GM18868 (cell line): ENCODE measurements at regions not wholly inside any gene's neighbourhood (a gene's known extent, or its start where the extent isn't known, plus 50 kb on each side); places are given as distances from the start of the nearest gene placed in this dataset.

ENCODE experiments used
- ATAC-seq: cut with Tn5 transposase; IDR thresholded peaks from one replicate; pipeline ENCODE4 v1.9.1; 2021; ENCODE audit warnings: mild to moderate bottlenecking, moderate library complexity; ENCODE audit not compliant: unreplicated experiment

- no peak for ATAC-seq
These were observed 142.7 kb downstream of the VAPA start for GRCh38 chr18:10056506-10056905.

DNA sequence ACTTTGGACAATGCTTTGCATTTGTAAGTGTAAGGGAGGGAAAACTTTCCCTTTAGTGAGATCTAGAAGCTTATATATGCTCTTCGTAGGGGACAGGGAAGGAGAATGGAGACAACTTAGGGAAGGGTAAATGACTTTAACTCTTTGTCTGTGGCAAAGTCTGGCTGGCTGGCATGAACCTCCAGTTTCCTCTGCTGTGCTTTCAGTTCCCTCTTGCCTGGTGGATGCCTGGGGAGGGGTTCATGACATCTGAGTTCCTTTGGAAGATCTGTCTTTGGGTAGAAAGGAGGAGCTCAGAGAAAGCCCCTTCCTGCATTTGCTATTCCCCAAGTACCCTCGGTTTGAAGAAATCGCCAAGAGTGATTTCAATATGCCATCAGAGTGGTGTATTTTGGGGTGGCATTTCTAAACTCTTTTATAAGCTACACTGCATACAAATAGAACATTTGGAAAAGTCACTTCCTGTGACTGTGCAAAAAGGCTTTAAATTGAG is 143.6 kb downstream of the VAPA start:
- no peak for ATAC-seq

DNA sequence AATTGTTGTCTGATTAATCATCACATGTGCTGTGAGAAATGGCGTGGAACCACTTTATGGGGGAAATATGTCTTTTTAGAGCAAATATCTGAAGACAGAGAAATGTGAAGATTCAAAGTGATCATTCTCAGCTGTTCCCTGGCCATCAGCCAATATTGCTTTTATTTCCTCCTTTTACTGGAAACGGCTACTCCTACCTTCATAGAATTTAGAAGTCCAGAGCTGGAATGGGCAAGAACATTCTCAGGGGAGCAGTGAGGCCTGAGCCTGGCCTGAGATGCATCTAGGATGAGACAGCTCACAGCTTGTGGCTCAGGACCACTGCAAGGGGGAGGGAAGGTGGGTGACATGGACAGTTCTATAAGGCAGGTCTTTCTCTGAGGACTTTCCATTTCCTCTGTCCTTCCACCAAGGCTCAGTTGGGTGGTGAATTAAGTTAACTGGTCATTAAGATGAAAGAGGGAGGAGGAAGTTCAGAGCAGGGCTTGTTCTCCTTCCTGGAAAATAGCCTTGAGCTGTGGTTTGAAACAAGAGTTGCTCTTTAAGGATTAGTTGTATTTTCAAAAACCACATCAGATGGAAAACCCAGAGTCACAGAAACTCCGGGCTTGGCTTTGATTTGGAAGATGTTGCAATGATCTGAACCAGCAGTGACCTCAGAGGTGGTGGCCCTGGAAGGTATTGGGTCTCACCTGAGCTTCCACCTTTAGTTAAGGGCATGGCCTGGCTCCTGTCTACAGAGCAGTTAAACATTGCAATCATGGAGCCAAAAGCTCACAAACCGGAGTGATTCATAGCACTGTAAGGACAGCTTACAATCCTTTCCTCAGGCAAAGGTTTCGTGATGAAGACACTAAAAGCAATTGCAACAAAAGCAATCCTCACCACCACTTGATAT is 144.3 kb downstream of the VAPA start:
- ATAC-seq, result no peak

DNA sequence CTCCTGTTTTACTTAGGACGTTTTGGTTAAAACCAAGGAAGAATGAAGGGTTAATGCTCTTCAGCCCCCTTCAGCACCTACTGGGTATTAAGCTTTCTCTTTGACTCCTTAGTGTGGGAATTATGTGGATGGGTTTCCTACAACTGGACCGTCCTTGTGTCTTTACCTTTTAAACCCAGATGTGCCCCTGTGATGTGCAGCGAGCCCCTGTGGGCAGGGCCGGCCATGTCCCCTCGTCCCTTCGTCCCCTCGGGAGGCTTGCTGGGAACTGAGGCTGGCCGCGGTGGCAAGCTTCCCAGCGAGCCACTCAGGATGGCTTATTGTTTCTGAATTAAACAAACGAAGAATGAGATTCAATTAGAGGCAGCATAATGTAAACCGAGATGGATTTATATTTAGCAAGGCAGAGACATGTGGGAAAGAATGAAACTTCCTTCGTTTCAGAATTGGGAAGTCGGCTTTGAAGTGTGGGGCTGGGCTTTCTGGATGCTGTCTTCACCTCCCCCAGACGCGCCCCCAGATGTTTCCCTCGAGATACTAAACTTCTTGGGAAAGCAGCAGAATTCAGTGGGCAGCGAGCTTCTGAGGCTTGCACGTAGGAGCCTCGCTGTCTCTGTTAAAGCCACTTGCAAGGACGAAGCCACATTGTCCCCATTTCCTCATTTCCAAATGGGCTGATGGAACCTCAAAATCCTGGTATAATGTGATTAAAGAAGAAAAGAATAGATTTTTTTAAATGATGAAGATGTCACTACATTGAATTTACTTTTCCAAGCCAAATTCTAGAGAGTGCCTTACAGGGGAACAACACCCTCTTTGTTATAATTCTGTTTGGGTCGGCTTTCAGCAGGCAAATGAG is 146.0 kb downstream of the VAPA start:
- no peak for ATAC-seq

DNA sequence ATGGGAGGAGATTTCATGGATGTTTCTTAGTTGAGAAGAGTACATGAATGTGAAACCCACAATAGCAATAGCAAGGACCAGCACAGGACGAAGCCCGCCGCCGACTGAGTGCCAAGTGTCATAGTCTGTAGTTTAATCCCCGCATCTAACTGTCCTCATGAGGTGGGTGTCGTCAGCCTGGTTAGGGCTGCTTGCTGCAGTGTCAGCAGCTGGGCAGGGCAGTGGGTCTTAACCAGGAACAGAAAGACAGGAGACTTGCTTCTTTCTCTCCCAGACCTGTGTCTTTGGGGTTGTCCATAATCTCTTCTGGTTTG is 146.6 kb downstream of the VAPA start:
- no peak for ATAC-seq

DNA sequence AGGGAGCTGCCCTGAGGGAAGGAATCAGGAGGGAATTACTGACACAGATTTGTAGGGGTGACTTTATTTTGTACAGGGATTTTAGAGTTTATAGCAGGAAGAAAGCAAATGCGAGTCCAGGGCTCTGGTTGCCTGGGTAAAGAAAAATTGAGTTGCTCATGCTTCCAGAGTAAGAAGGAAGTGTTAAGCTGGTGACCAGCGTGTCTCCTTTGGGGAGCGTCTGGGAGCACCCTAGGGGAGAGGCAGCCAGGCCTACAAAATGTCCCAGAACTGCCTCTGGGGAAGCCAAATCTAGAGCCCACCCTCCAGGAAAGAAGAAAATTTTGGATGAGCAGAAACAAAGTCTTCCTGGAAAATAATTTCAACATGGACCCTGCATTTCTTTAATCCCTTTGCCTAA is 147.0 kb downstream of the VAPA start:
- ATAC-seq, result no peak

DNA sequence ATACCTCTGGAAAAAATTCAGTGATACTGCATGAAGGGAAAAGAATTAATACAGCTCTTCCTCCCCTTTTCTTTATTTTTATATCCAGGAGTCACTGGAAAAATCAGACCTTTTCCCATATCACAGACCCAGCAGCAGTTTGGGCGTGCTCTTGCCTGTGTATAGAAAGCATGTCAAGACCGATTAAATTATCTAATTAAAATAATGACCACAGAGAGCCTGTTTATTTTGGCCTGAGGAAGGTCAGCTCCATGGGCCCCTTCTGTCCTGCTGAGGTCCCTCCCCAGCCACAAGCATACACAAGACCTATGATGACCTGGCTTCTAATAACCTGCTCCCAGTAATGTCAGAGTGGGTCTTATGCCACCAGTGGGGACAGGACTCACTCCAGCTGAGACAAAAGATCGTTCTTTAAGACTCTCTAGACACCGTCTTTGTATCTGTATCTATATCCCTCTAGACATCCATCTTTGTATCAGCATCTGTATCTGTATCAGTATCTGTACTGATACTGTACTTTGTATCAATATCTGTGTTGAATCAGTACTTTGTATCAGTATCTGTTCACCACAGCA is 147.8 kb downstream of the VAPA start:
- ATAC-seq, result no peak

- ATAC-seq, result no peak
These were observed 148.8 kb downstream of the VAPA start for GRCh38 chr18:10062302-10063300.

GRCh38 chr18:10063489-10063888 is 149.7 kb downstream of the VAPA start:
- no peak for ATAC-seq

DNA sequence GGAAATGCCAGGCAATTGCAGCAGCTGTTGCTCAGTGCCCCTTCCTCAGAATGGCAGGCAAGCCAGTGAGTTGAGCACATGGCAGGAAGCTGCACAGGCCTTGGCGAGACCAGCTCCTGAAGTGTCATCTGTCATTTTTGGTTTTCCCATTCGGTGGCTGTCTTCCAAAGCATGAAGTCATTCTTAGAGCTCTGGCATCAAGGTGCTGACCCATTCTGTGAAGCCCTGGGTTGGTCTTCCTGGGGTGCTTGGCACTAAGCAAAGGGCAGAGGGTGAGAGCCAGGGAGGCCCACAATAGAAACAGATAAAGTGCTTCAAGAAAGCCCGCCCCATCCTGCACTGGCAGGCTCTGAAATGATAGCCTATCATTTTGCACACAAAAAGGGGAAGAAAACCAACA is 150.5 kb downstream of the VAPA start:
- no peak for ATAC-seq

DNA sequence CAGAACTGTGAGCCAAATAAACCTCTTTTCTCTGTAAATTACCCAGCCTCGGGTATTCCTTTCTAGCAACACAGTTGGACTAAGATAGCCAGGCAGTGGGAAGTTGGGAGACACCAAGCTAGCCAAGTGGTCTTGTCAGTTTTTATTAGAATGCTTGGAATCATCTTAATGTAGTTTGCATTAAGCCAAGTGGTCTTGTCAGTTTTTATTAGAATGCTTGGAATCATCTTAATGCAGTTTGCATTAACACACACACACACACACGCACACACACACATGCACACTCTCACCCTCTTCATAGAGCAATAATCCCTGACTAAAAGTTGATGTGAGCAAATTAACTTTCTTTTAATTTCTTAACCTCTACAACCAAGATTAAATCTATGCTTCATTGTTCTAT is 151.5 kb downstream of the VAPA start:
- ATAC-seq, result no peak

DNA sequence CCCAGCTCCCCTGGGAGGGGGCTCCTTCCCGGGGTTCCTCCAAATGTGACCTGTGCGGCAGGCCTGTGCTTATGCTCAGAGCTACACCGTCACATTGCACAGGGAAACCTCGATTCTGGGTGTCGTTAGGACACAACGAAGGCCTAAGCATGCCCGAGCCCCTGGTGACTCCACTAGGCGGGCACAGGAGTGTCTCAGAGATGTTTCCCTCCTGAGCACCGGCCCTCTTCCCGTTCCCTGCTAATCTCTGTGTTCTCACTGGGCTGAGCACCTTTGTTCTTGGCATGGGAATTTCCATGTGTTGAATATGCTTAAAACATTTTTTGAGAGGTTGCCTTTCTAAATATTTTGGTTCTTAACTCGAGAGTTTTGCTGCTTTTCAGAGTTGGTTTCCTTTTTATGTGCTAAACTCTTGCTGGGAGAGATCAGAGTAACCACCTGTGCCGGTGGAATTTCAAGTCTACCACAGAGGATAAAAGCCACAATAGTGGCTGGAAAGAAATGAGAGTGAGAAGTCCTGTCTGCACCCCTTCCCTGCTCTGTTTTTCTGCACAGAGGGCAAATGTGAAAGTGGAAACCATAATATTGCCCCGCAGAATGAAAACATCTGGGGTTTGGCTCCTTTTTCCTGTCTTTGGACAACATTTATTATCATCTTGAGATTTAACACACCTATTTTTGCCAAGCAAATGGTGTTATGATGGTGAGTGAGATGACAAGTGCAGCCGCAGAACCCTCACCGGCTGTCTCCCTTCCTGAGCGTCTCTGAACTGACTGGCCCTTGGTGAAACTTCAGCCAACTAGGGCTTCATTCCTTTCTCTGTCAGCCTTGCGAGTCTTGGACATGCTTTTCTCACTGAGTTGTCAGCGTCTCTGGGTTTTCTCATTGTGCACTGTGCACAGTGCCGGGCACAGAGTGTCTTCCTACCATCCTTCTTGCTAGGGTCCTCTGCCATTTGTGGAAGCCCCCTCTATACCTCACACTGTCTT is 154.1 kb downstream of the VAPA start:
- ATAC-seq, result no peak

GRCh38 chr18:10068766-10069567 is 155.2 kb downstream of the VAPA start:
- no peak for ATAC-seq

DNA sequence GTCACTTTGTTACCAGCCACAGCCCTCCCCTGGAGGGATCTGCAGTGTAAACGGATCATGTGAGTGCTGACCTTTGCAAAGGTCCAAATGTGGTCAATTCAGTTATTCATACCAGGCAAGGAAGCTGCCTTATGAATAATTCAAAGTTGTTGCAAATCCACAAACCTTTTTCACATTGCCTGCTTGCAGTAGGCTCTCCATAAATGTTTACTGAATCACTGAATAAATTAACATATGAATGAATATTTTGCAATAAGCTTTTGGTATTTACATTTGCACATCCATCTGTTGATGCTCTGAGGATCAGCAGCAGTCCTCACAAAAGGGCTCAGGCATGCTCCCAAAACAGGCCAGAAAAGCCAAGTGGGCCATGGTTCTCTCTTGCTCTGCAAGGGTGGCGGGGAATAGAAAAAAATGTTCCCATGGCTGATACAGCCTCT is 156.8 kb downstream of the VAPA start:
- ATAC-seq, result no peak

- no peak for ATAC-seq
These were observed 158.9 kb downstream of the VAPA start for GRCh38 chr18:10072671-10073175.

DNA sequence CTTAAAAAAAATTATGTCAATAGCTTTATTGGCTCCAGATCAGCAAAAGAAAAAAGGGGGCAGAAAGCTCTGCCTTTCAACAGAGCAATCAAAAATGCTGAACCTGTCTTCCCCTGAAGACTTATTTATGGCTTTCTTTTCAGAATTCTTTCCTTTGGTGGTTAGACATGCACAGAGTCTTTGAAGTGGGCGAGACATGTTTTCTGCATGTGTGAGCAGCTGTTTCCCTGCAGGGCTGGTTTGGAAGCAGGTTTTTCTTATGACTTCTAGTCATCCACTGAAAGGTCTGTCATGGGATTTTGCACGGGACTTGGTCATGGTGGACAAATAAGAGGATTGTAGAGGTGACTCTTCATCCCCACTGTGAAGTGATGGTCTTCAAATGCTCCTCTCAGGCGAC is 160.3 kb downstream of the VAPA start:
- no peak for ATAC-seq

DNA sequence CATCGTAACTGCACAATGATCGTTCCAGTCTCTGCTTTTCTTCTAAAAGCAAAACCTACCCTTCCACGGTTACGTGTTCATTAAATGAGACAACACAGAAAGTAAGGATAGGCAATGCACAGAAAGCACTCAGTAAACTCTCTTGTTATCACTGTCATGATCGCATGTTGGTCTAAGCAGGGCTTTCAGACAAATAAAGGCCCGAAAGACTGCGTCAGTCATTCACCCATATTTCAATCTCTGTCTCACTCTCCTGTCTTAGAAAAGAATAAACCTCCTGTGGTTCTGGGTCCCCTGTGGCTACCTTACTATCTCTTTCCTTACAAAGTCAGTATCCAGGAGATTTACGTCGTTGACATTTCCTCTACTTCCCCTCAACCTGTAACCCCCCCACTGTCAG is 160.9 kb downstream of the VAPA start:
- ATAC-seq, result no peak

DNA sequence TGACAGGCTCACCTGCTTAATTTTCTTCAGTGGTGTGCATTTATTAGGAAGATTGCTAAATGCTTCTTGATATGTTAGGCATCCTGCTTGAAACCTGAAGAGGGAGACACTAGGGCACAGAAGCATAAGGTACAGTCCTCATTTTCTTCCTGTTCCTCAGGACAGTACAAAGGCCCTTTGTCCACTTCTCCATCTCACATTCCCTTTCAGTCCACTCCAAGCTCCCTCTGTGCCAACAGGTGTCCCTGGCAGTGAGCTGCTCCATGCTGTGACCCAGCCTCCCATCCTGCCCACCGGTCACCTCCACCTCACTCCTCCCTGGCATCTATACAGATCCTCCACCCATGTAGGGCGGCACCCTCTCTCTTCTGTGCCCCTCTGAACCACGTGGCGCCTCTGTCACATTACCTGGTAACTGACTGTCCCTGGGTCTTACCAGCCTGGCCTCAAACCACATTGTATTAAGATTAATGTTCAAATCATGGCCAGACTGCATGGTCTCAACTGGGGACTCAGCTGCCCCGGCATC is 162.8 kb downstream of the VAPA start:
- no peak for ATAC-seq
